Thyroid gland (tissue), 4 donors: ENCODE measurements at regions not wholly inside any gene's neighbourhood (a gene's known extent, or its start where the extent isn't known, plus 50 kb on each side); places are given as distances from the start of the nearest gene placed in this dataset.
"Not testable (repeated sequence)": the region's sequence is repeated elsewhere in the genome, so short reads cannot be mapped to it uniquely, and the experiment has no call there.

Experiments
- CTCF ChIP-seq, 6 experiments: fragments of 200-600 bp in 3 of 6; fragments of 450-650 bp in 3 of 6; sonication (generic) in 3 of 6; IDR thresholded peaks; one replicate each; pipeline ENCODE4 v1.5.1; 2016 to 2019; ENCODE audit warnings: antibody characterized with exemption in 6 of 6, mild to moderate bottlenecking in 2 of 6, inconsistent platforms in 1 of 6, moderate library complexity in 1 of 6
- POLR2A ChIP-seq, 2 donors: fragments of 450-650 bp; IDR thresholded peaks; one replicate each; pipeline ENCODE4 v1.6.1; 2017; ENCODE audit warnings: antibody characterized with exemption in 2 of 2, mild to moderate bottlenecking in 2 of 2, moderate library complexity in 1 of 2

- not testable (repeated sequence) for TF ChIP-seq CTCF, POLR2A (IDR thresholded peaks at IDR 0.05)
Observed at GRCh38 chr1:76699646-76700045, 167.6 kb upstream of the ST6GALNAC5 start.
